Transverse colon (tissue), 4 donors: ENCODE measurements at regions not wholly inside any gene's neighbourhood (a gene's known extent, or its start where the extent isn't known, plus 50 kb on each side); places are given as distances from the start of the nearest gene placed in this dataset.

Experiments used
- DNase-seq: peaks from one replicate; pipeline ENCODE4 v3.0.0-alpha.2; 2019
- H3K27ac ChIP-seq, 4 donors: fragments of 200-600 bp; sonication (generic); 2 replicates each; pipeline ENCODE4 v1.5.1; 2016 to 2018; ENCODE audit warnings: inconsistent platforms in 4 of 4
- H3K27me3 ChIP-seq: fragments of 200-600 bp; sonication (generic); 2 replicates; pipeline ENCODE4 v1.5.1; 2017; ENCODE audit warnings: inconsistent platforms
- H3K36me3 ChIP-seq, 4 donors: fragments of 200-600 bp; sonication (generic); 2 replicates each; pipeline ENCODE4 v1.5.1; 2017 to 2019; ENCODE audit warnings: inconsistent platforms in 4 of 4
- H3K4me1 ChIP-seq, 4 donors: fragments of 200-600 bp; sonication (generic); 2 replicates each; pipeline ENCODE4 v1.5.1; 2017 to 2020; ENCODE audit warnings: inconsistent platforms in 4 of 4
- H3K4me3 ChIP-seq, 4 donors: fragments of 200-600 bp; sonication (generic); 1 replicate in 1 of 4; 2 replicates in 3 of 4; pipeline versions ENCODE4 v1.5.1 to v1.6.1; 2017 to 2019; ENCODE audit warnings: inconsistent platforms in 4 of 4
- H3K9me3 ChIP-seq, 2 donors: fragments of 200-600 bp; sonication (generic); 2 replicates each; pipeline ENCODE4 v1.5.1; 2017 to 2019; ENCODE audit warnings: inconsistent platforms in 2 of 2
- EP300 ChIP-seq: sonication (generic); formaldehyde crosslinking; IDR thresholded peaks from one replicate; pipeline ENCODE4 v1.6.1; 2017; ENCODE audit warnings: antibody characterized with exemption, low read depth
- POLR2A ChIP-seq: fragments of 450-650 bp; IDR thresholded peaks from one replicate; pipeline ENCODE4 v1.6.1; 2016; ENCODE audit warnings: antibody characterized with exemption, mild to moderate bottlenecking, moderate library complexity
- POLR2AphosphoS5 ChIP-seq, 3 donors: sonication (generic); formaldehyde crosslinking; IDR thresholded peaks; one replicate each; pipeline ENCODE4 v1.6.1; 2016; ENCODE audit warnings: antibody characterized with exemption in 3 of 3
- WGBS, 2 donors: methylation state at CpG; one replicate each; pipeline ENCODE4 v1.1.5; 2018; ENCODE audit warnings: low coverage in 1 of 2; 5-methylcytosine and 5-hydroxymethylcytosine counted together
- in situ Hi-C, 4 donors: fragments of 200-750 bp; cut with MboI; loops; one replicate each; pipeline versions ENCODE4 v1.15.0 to v1.15.1; 2017; ENCODE audit warnings: low sequenced_read_pairs in 3 of 4, low pct_ligation_motif_present in 1 of 4, low pct_unique_long_range_greater_than_20kb in 1 of 4
- intact Hi-C: fragments of 100-400 bp; cut with DNase I; formaldehyde crosslinking; loops from one replicate; pipeline ENCODE4 v1.15.1; 2023; ENCODE audit warnings: low total_unique reads
- TF ChIP-seq, protein P1 (sequence below), 5 experiments: fragments of 200-600 bp in 3 of 5; fragments of 450-650 bp in 2 of 5; sonication (generic) in 3 of 5; IDR thresholded peaks; 1 replicate in 2 of 5; 2 replicates in 3 of 5; pipeline ENCODE4 v1.5.1; 2016 to 2017; ENCODE audit warnings: antibody characterized with exemption in 5 of 5, inconsistent platforms in 3 of 5, mild to moderate bottlenecking in 2 of 5, moderate library complexity in 1 of 5

DNA sequence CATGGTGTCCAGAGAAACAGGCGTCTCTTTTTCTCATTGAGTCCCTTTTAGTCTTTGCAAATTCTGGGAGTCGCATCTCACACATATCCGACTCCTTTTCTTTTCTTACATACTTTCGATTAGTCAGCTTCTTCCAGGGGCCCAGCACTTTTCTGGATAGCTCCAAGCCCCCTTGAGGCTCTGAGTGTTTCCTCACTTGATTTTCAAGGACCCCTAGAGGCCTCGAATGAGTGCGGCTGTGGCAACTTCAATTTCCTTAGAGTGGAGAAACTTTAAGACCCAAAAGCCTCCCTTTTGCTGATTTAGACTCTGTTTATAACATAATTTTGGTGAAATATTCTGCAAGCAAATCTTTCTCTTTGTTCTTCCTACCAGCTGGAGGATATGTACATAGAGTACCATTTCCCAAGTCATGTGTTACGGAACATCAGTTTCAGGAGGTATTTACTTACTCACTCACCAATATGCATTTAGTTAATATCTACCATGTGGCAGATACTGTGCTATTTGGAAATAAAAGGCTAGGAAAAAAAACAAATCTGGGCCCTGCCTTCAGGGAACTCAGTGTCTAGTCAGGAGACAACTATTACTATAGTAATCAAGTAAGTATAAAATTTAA, 555.2 kb downstream of the REEP3 start:
- H3K27ac ChIP-seq = no peak overlapping the region
- in situ Hi-C loops (no loop called here), intact Hi-C loops (no loop called here)
- DNase-seq = no peak
- no peaks in the 10 kb centered on the region for H3K27me3 ChIP-seq
- peaks cover 0 to 21% (median 7%) of the 10 kb centered on the region in 4 donors for H3K4me1 ChIP-seq
- H3K4me3 ChIP-seq = no peak overlapping the region
- no peaks in the 10 kb centered on the region for H3K36me3 ChIP-seq
- TF ChIP-seq POLR2AphosphoS5 (IDR thresholded peaks at IDR 0.05) = no peak
- TF ChIP-seq EP300 = no peak
- TF ChIP-seq, protein P1, sequence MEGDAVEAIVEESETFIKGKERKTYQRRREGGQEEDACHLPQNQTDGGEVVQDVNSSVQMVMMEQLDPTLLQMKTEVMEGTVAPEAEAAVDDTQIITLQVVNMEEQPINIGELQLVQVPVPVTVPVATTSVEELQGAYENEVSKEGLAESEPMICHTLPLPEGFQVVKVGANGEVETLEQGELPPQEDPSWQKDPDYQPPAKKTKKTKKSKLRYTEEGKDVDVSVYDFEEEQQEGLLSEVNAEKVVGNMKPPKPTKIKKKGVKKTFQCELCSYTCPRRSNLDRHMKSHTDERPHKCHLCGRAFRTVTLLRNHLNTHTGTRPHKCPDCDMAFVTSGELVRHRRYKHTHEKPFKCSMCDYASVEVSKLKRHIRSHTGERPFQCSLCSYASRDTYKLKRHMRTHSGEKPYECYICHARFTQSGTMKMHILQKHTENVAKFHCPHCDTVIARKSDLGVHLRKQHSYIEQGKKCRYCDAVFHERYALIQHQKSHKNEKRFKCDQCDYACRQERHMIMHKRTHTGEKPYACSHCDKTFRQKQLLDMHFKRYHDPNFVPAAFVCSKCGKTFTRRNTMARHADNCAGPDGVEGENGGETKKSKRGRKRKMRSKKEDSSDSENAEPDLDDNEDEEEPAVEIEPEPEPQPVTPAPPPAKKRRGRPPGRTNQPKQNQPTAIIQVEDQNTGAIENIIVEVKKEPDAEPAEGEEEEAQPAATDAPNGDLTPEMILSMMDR (IDR thresholded peaks at IDR 0.05) = no peak
- no peak for TF ChIP-seq POLR2A
- WGBS, 2 donors = 83 to 86% methylated on average over 7 of the region's 7 CpGs
- no peaks in the 10 kb centered on the region for H3K9me3 ChIP-seq

DNA sequence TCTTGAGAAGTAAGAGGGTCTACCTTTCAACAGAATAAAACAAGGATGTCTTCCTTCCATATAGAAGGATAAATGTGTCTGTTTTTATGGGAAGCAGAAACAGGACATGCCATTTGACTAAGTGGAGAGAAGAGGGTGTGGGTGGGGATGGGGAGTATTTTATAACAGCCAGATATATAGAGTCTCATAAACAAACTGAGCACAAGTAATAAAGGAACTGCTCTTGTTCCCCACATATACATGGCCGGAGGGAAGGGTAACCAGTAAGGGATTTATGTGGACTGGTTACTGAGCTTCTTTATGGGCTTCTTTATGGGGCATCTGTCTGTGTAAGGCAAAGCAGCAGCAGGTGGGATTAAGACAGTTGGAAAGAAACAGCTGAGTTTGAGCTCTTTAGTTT, 558.1 kb downstream of the REEP3 start:
- intact Hi-C loops = no loop called here
- H3K4me3 ChIP-seq = no peak overlapping the region
- H3K9me3 ChIP-seq = no peaks in the 10 kb centered on the region
- peaks cover 0 to 31% (median 9%) of the 10 kb centered on the region in 4 donors for H3K4me1 ChIP-seq
- no peak overlapping the region for H3K27ac ChIP-seq
- in situ Hi-C loops = no loop called here
- H3K27me3 ChIP-seq = no peaks in the 10 kb centered on the region
- whole genome bisulfite sequencing, 2 donors = 25 to 44% methylated on average over 1 of the region's 1 CpG
- no peak for TF ChIP-seq POLR2A
- TF ChIP-seq, protein P1 (IDR thresholded peaks at IDR 0.05) = no peak
- no peak for TF ChIP-seq EP300
- TF ChIP-seq POLR2AphosphoS5 (IDR thresholded peaks at IDR 0.05) = no peak
- no peaks in the 10 kb centered on the region for H3K36me3 ChIP-seq
- DNase-seq = no peak

DNA sequence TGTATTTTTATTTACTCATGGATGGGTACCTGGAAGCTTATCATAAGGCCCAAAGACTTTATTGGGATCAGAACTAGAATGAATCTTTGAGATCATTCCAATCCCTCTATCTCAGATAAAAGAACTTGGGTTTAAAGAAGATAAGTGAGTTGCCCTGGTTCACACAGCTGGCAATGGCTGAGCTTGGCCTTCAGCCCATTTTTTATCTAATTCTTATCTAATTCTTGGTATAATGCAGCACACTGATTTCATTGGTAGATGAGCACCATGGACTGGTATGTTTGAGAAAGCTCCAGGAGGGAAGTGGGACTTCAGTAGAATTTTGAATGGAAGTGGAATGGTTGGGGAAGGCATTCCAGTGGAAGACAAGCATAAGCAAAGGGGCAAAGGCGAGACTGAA, 558.9 kb downstream of the REEP3 start:
- TF ChIP-seq POLR2AphosphoS5 (IDR thresholded peaks at IDR 0.05) (no peak), EP300 (no peak), POLR2A (no peak)
- TF ChIP-seq, protein P1 (IDR thresholded peaks at IDR 0.05) = no peak
- 73 to 89% methylated on average over 1 of the region's 1 CpG for WGBS, 2 donors
- no peak overlapping the region for H3K4me3 ChIP-seq
- no peaks in the 10 kb centered on the region for H3K36me3 ChIP-seq
- no peak overlapping the region for H3K27ac ChIP-seq
- no peaks in the 10 kb centered on the region for H3K9me3 ChIP-seq
- in situ Hi-C loops (no loop called here), intact Hi-C loops (no loop called here)
- DNase-seq = no peak
- H3K27me3 ChIP-seq = no peaks in the 10 kb centered on the region
- H3K4me1 ChIP-seq = peaks cover 0 to 31% (median 9%) of the 10 kb centered on the region in 4 donors

DNA sequence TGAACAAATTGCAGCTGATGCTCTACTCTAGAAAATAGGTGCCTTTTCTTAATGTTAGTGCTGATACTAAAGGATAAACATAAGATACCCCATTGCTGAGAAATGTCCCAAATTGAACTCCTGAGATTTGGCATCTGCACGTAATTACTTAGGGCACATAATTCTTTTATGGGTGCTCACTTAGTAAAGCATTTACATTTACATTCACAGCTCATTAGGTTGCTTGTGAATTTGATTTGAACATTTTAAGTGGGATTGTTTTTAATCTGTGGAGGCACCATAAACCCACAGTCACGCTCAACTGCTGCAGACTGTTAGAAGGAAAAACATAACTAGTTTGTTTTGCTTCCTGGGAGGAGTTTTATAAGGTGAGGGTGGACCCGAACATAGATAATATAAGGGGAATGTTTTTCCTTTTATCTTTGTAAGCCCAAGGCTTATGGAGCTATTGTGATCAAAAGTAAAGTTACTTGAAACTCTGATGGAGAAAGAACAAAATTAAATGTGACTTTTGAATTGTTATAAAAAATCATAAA, 560.8 kb downstream of the REEP3 start:
- intact Hi-C loops = no loop called here
- H3K36me3 ChIP-seq = no peaks in the 10 kb centered on the region
- no peak for DNase-seq
- no peak overlapping the region for H3K4me3 ChIP-seq
- in situ Hi-C loops = no loop called here
- 37 to 56% methylated on average over 2 to 3 of the region's 3 CpGs for WGBS, 2 donors
- no peaks in the 10 kb centered on the region for H3K27me3 ChIP-seq
- no peak overlapping the region for H3K27ac ChIP-seq
- peaks cover 0 to 31% (median 9%) of the 10 kb centered on the region in 4 donors for H3K4me1 ChIP-seq
- TF ChIP-seq, protein P1 (IDR thresholded peaks at IDR 0.05) = no peak
- TF ChIP-seq POLR2AphosphoS5 (IDR thresholded peaks at IDR 0.05) (no peak), POLR2A (no peak), EP300 (no peak)
- no peaks in the 10 kb centered on the region for H3K9me3 ChIP-seq
